HG03342 (cell line): ENCODE measurements at regions not wholly inside any gene's neighbourhood (a gene's known extent, or its start where the extent isn't known, plus 50 kb on each side); places are given as distances from the start of the nearest gene placed in this dataset.
"Not testable (repeated sequence)": the region's sequence is repeated elsewhere in the genome, so short reads cannot be mapped to it uniquely, and the experiment has no call there.

Source experiments
- ATAC-seq: cut with Tn5 transposase; IDR thresholded peaks from one replicate; pipeline ENCODE4 v1.9.1; 2021; ENCODE audit warnings: mild to moderate bottlenecking, moderate library complexity; ENCODE audit not compliant: unreplicated experiment

GRCh38 chr18:55906536-55906935 lies 318.5 kb upstream of the TCF4 start:
- no peak for ATAC-seq

- no peak for ATAC-seq
These were observed 315.9 kb upstream of the TCF4 start for GRCh38 chr18:55903911-55904310.

- no peak for ATAC-seq
These were observed 312.4 kb upstream of the TCF4 start for GRCh38 chr18:55900380-55900779.

GRCh38 chr18:55897091-55897689 lies 309.2 kb upstream of the TCF4 start:
- ATAC-seq: no peak

- ATAC-seq: no peak
These were observed 306.0 kb upstream of the TCF4 start for GRCh38 chr18:55893948-55894347.

- not testable (repeated sequence) for ATAC-seq
These were observed 305.1 kb upstream of the TCF4 start for GRCh38 chr18:55892862-55893813.

GRCh38 chr18:55886886-55887285 lies 298.9 kb upstream of the TCF4 start:
- ATAC-seq: no peak

- ATAC-seq: no peak
These were observed 296.5 kb upstream of the TCF4 start for GRCh38 chr18:55884498-55884897.

- no peak for ATAC-seq
These were observed 292.6 kb upstream of the TCF4 start for GRCh38 chr18:55880617-55881016.

GRCh38 chr18:55879331-55879730 lies 291.3 kb upstream of the TCF4 start:
- no peak for ATAC-seq

GRCh38 chr18:55878224-55878623 lies 290.2 kb upstream of the TCF4 start:
- no peak for ATAC-seq

GRCh38 chr18:55877321-55877720 lies 289.3 kb upstream of the TCF4 start:
- ATAC-seq: no peak

- no peak for ATAC-seq
These were observed 288.3 kb upstream of the TCF4 start for GRCh38 chr18:55876254-55876653.

GRCh38 chr18:55875371-55875901 lies 287.4 kb upstream of the TCF4 start:
- no peak for ATAC-seq

GRCh38 chr18:55869556-55870501 lies 281.8 kb upstream of the TCF4 start:
- no peak for ATAC-seq

- no peak for ATAC-seq
These were observed 280.9 kb upstream of the TCF4 start for GRCh38 chr18:55868909-55869308.

- ATAC-seq: no peak
These were observed 278.9 kb upstream of the TCF4 start for GRCh38 chr18:55866886-55867285.

GRCh38 chr18:55866006-55866405 lies 278.0 kb upstream of the TCF4 start:
- ATAC-seq: no peak

GRCh38 chr18:55864281-55864680 lies 276.3 kb upstream of the TCF4 start:
- ATAC-seq: no peak

GRCh38 chr18:55863876-55864275 lies 275.9 kb upstream of the TCF4 start:
- ATAC-seq: no peak

- ATAC-seq: no peak
These were observed 275.4 kb upstream of the TCF4 start for GRCh38 chr18:55863391-55863706.
